Iris pigment epithelial cell (primary cell): ENCODE measurements at regions not wholly inside any gene's neighbourhood (a gene's known extent, or its start where the extent isn't known, plus 50 kb on each side); places are given as distances from the start of the nearest gene placed in this dataset.

Source experiments
- DNase-seq: peaks from one replicate; pipeline ENCODE4 v3.0.0-alpha.2; 2011; ENCODE audit warnings: low read depth

DNA sequence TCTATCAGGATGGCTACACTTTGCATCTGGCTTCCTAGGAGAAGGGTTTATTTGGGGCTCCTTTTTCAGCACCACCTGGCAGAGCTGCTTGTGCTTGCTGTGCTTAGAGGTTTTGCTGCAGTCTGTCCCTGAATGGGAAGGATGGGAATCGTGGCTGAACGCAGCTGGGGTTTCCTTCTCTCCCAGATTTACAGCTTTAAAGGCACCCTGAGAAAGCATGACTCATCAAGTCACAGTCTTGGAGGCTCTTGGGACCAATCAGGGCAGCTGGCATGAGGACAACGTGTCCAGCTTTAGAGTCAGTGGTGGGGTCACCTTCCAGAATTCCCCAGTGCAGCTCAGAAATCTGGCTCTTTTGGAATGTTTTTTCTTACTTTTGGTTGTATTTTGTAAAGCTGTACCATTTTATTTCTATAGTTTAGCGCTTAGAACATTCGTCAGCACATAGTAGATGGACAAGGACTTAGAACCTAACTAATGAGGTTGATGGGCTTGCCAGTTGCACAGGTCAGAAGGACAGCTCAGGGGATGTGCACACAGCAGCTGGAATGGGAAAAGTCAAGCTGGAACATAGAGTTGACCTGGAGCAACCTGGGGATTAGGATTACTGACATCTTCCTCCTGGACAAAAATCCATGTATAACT is 222.6 kb downstream of the PRDM2 start:
- no peak for DNase-seq

DNA sequence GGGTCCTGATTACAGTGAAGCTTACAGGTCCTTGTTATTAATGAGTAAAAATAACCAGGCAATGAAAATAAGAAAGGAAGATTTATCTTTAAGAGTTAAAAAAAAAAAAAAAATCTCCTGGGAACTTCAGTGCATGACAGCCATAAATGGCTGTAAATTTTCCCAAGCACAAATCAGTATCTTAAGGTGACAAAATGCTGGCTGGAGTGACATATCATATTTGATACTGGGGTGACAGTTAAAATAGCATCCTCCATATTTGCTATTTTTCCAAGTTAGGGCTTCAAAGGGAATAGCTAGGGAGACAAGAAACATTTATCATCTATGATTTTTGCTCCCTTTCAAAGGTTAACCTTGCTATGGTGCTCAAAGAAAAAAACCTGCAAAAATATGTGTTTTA is 226.6 kb downstream of the PRDM2 start:
- DNase-seq = no peak

DNA sequence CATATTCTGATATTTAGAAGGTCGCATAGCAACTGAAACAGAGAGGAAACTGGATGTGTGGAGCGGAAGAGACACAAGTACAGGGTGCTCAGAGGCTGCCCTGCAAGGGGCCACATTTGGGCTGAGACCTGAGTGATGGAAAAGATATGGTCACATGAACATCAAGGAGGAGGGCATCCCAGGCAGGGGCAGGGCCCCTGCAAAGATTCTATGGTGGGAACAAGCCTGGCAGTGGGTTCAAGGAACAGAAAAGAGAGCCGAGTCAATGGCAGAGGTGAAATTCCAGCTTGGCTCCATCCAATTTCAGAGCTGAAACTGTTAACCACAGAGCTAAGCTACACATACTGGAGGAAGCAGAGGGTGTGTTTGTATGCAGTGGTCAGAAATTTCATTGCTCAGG is 227.7 kb downstream of the PRDM2 start:
- DNase-seq = no peak

DNA sequence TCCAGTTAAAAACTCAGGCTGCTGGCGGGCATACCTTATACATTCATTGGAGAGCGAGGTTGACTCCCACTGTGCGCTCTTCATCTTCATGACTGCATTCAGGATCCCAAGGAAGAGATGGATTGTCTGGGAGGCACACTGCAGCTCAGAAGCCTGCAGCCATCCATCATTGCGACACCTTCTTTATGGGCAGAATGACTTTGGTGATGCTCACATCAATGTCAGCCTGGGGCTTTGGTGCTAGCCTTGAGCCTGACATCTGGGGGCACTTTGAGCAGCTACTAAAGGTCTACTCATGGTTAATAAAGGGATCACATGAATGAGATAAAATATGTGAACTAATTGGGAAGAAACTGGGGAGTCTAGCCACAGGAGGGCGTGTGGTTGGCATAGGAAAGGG is 229.3 kb downstream of the PRDM2 start:
- DNase-seq = no peak

DNA sequence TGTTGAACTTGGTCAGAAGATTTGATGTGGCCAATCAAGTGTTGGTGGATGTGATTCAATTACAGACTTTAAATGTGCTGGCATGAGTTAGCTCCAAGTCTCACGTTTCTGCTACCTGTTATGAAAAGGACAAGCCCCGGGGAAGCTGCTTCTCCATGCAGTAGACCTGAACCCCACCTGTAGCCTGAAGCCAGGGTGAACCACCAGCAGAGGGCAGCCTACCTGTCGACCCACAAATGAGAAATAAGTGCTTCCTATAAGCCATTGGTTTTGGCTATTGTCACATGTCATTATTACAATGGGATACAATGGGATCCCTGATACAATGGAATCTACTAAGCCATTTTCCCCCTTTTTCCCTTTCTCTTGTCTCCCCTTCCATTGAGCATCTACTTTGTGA is 230.2 kb downstream of the PRDM2 start:
- no peak for DNase-seq

DNA sequence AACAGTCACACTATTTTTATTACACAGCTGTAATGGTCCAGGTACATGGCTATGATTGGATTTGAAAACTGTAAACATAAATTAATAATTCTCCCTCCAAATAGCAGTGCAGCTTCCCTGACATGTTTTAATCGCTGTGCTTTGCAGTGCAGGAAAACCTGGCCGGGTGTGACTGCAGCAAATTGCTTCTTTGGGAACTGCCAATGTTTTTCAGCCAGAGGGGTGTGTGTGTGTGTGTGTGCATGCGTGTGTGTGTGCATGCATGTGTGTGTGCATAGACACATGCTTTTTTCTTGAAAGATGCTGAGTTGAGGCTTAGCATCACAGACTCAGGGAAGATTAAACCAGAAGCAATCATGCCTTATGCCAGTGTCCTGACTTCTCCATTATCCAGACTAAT is 231.2 kb downstream of the PRDM2 start:
- no peak for DNase-seq

DNA sequence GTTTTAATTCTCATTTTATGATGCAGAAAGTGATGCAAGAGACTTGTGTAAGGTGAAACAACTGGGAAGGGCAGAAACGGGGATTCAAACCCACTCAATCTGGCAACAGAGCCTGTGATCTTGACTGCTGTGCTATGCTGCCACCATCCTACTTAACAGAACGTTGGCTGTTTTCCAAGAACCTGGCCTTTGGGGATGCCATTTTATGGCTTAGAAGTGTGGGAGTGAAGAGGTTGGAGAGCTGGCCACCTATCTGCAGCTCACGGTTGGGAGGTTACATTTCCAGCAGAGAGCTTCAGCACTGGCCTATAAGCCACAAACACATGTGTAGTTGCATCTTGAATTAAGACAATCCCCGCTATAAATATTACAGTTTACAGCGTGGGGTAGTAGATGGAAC is 235.3 kb downstream of the PRDM2 start:
- no peak for DNase-seq

DNA sequence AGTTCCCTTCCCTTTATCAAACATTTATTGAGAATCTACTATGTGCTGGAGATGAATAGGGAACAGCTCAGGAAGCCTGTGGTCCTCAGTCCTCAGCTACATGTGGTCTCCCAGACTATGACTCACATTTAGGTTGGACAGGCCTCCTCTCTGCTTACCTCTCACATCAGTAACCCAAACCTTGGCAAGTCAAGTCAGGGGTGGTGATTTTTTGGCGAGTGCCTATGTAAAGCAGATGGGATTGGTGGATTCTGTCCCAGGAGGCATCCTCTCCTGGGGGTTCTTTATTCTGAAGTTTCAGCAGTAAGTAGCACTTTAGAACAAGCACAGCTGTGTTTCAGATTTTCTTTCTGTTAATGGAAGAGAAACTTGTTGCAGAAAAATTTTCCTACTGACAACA is 241.3 kb downstream of the PRDM2 start:
- no peak for DNase-seq

DNA sequence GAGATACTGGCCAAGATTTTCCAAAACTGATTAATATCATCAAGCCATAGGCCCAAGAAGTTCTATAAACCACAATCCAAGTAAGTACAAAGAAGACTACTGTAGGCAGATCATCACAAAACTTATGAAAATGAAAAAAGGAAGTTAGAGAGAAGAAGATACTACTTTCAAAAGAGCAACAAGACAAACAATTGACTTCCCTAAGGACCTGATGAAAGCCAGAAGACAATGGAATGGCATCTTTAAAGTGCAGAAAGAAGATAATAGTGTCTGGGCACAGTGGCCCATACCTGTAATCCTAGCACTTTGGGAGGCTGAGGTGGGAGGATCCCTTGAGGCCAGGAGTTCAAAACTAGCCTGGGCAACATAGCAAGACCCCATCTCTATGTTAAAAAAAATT is 243.1 kb downstream of the PRDM2 start:
- no peak for DNase-seq

DNA sequence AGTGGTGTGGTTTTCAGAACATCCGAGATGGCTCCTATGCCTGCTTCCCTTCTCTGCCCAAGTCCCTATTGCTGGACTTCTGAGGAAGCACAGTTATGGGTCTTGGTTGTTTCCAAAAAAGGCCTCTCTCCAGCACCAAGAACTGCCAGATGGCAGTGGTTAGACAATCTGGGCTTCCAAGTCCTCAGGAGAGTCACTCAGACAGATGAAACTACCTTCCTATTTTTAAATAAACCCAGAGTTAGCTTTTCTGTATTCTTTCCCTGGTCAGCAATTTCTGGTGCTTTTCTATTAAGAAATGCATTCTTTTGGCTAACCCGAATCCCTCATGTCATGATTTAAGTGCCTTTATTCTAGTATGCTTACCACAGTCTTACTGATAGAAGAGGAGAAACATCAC is 245.9 kb downstream of the PRDM2 start:
- no peak for DNase-seq

DNA sequence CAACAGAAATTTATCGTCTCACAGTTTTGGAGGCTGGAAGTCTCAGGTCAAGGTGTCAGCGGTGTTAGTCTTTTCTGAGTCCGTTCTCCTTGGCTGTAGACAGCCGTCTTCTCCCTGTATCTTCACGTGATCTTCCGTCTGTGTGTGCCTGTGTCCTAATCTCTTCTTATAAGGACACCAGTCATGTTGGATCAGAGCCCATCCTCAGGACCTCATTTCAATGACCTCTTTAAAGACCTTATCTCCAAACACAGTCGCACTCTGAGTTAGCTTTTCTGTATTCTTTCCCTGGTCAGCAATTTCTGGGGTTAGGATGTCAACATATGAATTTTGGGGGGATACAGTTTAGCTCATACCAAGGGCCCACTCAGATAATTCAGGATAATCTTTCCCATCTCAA is 247.7 kb downstream of the PRDM2 start:
- no peak for DNase-seq

DNA sequence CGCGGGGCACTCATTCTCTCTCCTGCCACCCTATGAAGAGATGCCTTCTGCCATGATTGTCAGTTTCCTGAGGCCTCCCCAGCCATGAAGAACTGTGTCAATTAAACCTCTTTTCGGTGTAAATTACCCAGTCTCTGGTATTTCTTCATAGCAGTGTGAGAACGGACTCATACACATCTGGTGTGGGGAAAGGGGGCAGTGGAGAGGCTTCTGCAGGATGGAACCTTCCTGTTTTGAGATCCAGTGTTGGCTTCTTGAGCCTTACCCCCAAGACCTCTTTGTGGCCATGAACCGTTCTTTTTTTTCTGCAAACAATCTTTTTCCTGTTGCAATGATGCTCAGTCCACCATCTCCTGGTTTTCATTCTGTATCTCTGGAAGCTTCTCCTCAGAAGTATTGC is 248.4 kb downstream of the PRDM2 start:
- no peak for DNase-seq

DNA sequence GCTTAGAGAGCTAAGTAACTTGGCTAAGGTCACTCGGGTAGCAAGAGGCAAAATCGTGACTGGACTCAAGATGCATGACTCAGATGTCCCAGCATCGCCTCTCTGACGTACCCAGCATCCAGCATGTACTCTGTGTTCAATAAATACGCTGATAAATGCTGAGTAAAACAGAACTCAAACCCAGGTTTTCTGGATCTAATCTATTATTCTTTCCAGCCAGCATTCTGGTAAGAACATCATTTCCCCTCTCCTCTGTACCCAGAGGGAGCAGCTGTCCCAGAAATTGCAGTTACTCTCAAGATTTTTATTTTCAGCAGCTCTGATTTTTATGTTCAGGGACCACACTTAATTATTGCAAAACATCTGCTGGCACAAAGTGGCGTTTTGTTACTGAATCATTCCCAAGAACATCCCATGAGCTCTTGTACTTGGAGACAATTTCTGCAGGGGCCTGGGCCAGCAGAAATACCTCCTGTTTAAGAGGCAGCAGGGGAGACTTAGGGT is 249.0 kb downstream of the PRDM2 start:
- peak; percentile 26 for DNase-seq

DNA sequence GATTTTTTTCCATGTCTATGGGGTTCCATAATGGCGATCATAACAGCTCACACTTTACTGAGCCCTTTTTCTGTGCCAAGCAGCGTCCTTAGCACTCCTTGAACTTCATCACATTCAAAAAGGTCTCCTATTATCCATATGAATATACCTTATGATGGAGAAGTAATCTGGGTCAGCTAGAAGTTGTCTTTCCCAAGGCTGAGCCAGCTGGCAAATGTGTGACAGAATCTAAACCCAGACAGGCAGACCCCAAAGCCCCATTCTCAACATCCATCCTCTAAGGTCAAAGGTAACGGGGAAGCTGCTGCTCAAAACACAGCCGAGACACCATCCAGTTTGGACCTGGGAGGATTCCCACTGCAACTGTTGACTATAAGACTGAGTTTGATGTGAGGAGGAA is 249.6 kb downstream of the PRDM2 start:
- no peak for DNase-seq

DNA sequence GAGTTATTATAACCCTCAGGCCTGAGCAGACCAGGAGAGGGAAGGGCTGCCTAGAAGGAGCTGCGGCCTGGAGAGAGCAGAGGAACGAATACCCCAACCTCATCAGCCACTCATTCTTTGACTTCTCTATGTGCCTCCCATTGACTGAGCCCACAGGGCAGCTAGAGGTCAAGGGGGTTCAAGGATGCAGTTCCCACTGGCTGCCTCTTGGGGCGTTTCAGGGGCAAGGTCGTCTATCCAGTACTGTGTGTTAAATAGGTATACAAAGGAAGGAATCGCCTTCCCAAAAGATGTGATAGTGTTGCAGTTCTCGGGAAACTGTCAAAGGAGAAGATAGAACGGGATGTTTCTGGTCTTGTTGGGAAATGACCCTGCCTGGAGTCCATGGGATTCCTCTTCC is 250.6 kb downstream of the PRDM2 start:
- no peak for DNase-seq

DNA sequence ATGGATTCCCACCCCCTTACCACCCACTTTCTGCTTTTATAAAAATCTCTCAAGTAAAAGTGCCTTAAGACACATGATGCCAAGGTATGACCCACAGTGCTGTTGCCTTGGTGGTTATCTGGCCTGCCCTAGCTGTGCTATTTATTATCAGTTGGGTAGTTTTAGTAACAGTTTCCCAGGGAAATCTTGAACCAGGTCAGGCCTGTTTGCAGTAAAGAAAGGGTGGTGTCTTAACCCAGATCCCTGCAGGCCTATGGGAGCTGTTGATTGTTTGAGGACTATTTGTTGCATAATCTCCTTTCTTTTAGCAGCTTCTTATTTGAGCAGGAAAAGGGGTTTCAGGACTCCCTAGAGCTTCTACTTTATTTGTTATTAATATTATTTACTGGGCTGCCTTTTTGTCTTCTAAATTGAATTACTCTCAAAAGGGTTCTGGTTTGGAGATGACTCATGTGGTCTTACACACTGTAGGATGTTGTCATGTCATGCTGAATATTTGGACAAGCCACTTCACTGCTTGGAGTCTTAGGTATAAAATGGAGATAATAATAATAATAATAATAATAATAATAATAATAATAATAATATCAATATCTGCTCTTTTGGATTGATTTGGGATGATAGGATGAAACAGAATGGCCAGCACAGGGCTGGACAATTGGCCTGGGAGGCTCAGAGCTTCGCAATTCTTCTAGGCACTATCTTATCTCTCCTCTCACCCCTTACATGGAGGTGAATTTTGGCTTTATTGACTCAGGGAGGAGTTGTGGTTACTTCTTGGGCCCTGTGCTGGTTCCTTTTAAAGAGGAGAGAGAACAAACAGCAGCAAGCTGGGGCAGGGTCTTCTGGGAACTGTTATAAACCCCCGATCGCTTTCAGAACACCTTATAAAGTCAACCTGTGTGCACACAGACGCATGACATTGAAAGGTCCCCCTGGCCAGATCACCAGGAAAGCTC is 252.1 kb downstream of the PRDM2 start:
- DNase-seq = no peak

DNA sequence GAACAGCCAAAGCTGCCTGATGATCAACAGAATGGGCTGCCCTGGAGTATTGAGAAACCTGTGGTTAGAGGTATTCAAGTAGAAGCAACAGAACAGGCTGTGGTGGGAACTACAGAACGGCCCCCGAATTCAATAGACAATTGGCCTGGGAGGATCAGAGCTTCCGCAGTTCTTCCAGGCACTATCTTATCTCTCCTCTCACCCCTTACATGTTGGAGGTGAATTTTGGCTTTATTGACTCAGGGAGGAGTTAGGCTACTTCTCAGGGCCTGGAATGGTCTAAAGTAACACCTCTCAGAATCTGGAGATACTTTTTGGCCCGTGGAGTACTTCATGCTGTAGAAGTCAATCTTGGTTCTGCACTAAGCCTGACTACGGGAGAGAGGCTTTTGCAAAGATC is 253.0 kb downstream of the PRDM2 start:
- no peak for DNase-seq

DNA sequence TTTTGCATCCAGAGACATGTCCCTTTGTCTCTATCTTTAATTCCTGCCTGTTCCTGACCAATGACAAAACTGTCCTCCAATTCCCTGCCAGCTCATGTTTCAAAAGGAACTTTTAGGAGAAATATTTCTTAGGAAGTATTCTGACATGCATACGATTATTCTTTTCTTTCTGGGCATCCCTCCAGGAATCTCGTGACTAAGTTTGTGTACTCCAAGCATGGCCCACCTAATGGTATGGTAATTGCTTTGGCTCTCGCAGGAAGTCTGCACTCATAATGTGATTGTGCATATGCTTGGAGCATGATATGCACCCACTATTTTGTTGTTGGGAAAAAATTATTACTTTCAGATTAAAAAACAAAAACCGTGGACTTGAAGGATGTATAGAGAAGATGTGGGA is 256.4 kb downstream of the PRDM2 start:
- DNase-seq = peak; percentile 5

DNA sequence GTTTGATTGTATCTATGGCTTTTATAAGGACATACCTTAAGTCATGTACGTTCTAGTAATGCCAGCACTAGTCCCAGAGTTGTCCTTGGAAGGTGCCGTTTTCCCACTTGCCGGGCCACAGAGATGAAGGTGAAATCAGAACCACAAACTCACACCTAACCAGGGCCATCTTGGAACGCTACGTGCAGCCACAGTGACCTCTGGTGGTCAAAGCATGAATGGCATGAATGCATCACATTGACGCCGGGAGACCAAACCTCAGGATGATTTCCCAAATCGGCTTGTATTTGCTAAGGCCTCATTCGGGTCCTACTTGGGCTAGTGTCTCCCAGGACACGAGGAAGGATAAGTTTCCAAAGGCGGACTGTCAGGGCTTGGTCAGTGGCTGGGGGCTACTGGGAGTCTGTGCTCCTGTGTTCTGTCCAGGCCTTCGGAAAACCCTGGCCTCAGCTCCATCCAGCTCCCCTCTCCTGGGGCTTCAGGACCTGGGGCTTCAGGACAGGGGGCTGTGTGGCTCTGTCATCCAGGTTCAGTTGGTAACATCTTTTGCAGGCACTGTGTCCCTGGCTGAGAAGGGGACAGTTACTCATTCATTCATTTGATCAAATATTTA is 260.5 kb downstream of the PRDM2 start:
- DNase-seq = peak; percentile 41

DNA sequence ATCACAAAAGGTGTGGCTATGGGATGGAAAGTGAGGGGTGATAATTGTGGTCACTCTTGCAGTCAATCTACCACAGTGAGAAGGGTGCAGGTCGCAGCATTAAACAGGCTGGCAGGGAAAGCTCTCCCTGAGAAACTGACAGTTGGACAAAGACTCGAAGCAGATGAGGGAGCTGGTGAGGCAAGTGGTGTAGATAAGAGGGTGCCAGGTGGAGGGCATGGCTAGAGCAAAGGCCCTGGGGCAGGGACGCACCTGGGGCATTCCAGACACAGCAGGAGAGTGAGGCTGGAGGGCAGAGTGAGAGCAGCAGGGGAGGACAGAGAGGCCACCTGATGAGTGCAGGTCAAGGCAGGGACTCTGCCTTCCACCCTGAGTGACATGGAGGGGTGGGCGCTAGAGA is 264.8 kb downstream of the PRDM2 start:
- no peak for DNase-seq

DNA sequence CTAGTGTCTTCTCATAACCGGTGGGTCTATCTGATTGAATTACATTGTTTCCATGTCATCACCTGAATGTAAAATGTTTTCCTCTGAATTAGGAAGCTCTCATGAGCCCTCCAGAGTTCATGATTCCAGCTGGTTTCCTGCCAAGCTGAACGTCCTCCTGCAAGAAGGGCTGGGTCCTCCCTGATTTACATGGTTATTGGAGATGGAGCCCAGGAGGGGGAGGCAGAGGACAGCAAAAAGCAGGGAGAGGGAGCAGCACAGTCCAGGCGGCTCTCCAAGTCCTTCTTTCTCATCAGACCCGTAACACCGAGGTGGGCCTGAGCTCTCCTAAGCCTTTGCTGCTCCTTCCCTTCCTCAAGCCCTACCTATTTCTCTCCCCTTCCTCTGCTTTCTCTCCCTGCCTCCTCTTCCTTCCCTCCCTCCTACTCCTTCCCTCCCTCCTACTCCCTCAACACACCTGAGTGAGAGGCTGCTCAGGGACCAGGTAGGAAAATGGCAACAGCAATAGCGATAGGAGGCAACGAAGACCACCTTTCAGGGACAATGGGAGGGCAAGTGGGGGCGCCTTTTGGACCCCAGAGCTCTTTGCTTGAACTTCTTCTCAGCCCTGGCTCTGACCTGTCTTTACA is 265.9 kb downstream of the PRDM2 start:
- DNase-seq = peak; percentile 70

DNA sequence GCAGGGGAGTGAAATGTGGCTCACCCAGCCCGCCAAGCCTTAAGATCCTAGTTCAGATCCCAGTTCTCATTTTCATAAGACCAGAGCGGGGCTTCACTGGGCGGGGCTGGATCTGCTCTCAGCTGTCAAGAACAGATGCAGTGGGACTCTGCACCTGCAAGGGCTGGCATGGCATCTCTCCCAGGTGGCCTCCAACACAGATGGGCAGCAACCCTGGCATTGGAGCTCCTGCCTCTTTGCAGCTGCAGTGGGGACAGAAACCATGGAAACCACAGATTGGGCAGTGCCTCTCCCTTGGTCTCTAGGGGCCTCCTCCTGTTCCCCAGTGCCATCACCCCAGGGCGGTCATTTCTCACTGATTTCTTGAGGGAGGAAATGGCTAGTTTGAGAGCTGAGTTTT is 267.7 kb downstream of the PRDM2 start:
- no peak for DNase-seq

DNA sequence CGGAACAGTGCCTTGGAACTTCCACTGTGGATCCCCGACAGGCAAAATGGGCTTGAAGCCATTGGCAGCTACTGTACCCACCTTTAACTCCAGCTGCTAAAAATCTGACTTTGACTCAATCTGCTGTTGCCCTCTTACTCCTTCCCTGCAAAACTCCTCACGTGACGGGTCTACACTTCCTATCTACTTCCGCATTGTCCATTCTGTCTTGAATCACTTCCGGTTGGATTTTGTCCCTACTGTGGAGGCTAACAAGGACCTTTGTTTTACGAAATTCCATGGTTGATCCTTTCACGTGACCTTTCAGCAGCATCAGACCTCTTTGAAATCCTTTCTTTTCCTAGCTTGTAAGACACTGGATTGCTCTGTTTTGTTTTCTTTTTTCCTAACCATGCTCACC is 268.4 kb downstream of the PRDM2 start:
- no peak for DNase-seq
